Vagina (tissue), 2 donors: ENCODE measurements at regions not wholly inside any gene's neighbourhood (a gene's known extent, or its start where the extent isn't known, plus 50 kb on each side); places are given as distances from the start of the nearest gene placed in this dataset.

Experiments used
- CTCF ChIP-seq, 3 experiments: fragments of 450-650 bp in 2 of 3; fragments of 200-600 bp in 1 of 3; sonication (generic) in 1 of 3; IDR thresholded peaks; one replicate each; pipeline ENCODE4 v1.5.1; 2017 to 2019; ENCODE audit warnings: antibody characterized with exemption in 3 of 3, mild to moderate bottlenecking in 2 of 3, moderate library complexity in 2 of 3
- POLR2A ChIP-seq, 2 donors: fragments of 450-650 bp; IDR thresholded peaks; one replicate each; pipeline ENCODE4 v1.6.1; 2017; ENCODE audit warnings: antibody characterized with exemption in 2 of 2, mild to moderate bottlenecking in 2 of 2, moderate library complexity in 2 of 2
- POLR2AphosphoS5 ChIP-seq, 2 donors: sonication (generic); formaldehyde crosslinking; IDR thresholded peaks; one replicate each; pipeline ENCODE4 v1.9.0; 2017; ENCODE audit warnings: antibody characterized with exemption in 2 of 2, mild to moderate bottlenecking in 2 of 2, low read depth in 1 of 2; ENCODE audit not compliant: insufficient read depth in 1 of 2

- TF ChIP-seq CTCF (IDR thresholded peaks at IDR 0.05) (no peak), POLR2AphosphoS5 (IDR thresholded peaks at IDR 0.05; ENCODE audit: insufficient read depth in 1 of 2, low read depth in 1 of 2) (no peak), POLR2A (IDR thresholded peaks at IDR 0.05) (no peak)
These were observed 1830.9 kb upstream of the PIK3C3 start for GRCh38 chr18:40124107-40124506.
